ENCODE measurements at regions not wholly inside any gene's neighbourhood (a gene's known extent, or its start where the extent isn't known, plus 50 kb on each side); places are given as distances from the start of the nearest gene placed in this dataset.

GRCh38 chr5:30539004-30539634 lies 654.4 kb upstream of the CDH6 start:
- Mint-ChIP-seq H3K27ac (no peak overlapping the region), H3K4me1 (no peaks in the 10 kb centered on the region), H3K36me3 (peaks cover 37% of the 10 kb centered on the region), H3K27me3 (ENCODE audit: low read depth in 2 of 2) (no peaks in the 10 kb centered on the region), H3K4me3 (no peak overlapping the region), H3K9me3 (peaks cover 28 to 35% of the 10 kb centered on the region in 2 donors)
- H3K4me1 ChIP-seq (ENCODE audit: control insufficient read depth, insufficient read depth, low read length) = no peaks in the 10 kb centered on the region
- DNase-seq (no peak), ATAC-seq (no peak)
- H3K27me3 ChIP-seq (ENCODE audit: control insufficient read depth, insufficient read depth, low read length) = no peaks in the 10 kb centered on the region
- WGBS (ENCODE audit: insufficient coverage) = 80% methylated on average over 4 of the region's 4 CpGs
- peaks cover 18% of the 10 kb centered on the region for H3K9me3 ChIP-seq (ENCODE audit: control insufficient read depth, insufficient read depth, low read length)
- intact Hi-C loops (cut with micrococcal nuclease) = no loop called here
- no peaks in the 10 kb centered on the region for H3K36me3 ChIP-seq (ENCODE audit: control insufficient read depth, insufficient read depth, low read length)
- H3K4me3 ChIP-seq (ENCODE audit: low read length) = no peak overlapping the region
- H3K27ac ChIP-seq (ENCODE audit: low read length) = no peak overlapping the region
- TF ChIP-seq CTCF (IDR thresholded peaks at IDR 0.05) = no peak

GRCh38 chr5:30525353-30525752 lies 668.1 kb upstream of the CDH6 start:
- 82% methylated on average over 2 of the region's 2 CpGs for WGBS (ENCODE audit: insufficient coverage)
- Histone ChIP-seq H3K27me3 (ENCODE audit: control insufficient read depth, insufficient read depth, low read length) (no peaks in the 10 kb centered on the region), H3K9me3 (ENCODE audit: control insufficient read depth, insufficient read depth, low read length) (no peaks in the 10 kb centered on the region), H3K36me3 (ENCODE audit: control insufficient read depth, insufficient read depth, low read length) (no peaks in the 10 kb centered on the region), H3K27ac (ENCODE audit: low read length) (no peak overlapping the region), H3K4me3 (ENCODE audit: low read length) (no peak overlapping the region), H3K4me1 (ENCODE audit: control insufficient read depth, insufficient read depth, low read length) (no peaks in the 10 kb centered on the region)
- Mint-ChIP-seq H3K9me3 (peaks cover 10 to 15% of the 10 kb centered on the region in 2 donors), H3K4me1 (no peaks in the 10 kb centered on the region), H3K27ac (no peak overlapping the region), H3K27me3 (ENCODE audit: low read depth in 2 of 2) (no peaks in the 10 kb centered on the region), H3K36me3 (no peaks in the 10 kb centered on the region), H3K4me3 (no peak overlapping the region)
- intact Hi-C loops (cut with micrococcal nuclease) = no loop called here
- ATAC-seq (no peak), DNase-seq (no peak)
- TF ChIP-seq CTCF (IDR thresholded peaks at IDR 0.05) = no peak

GRCh38 chr5:30524428-30524827 lies 669.1 kb upstream of the CDH6 start:
- DNase-seq = no peak
- no peak for ATAC-seq
- no peak for TF ChIP-seq CTCF (IDR thresholded peaks at IDR 0.05)
- Histone ChIP-seq H3K4me3 (ENCODE audit: low read length) (no peak overlapping the region), H3K27ac (ENCODE audit: low read length) (no peak overlapping the region), H3K27me3 (ENCODE audit: control insufficient read depth, insufficient read depth, low read length) (no peaks in the 10 kb centered on the region), H3K36me3 (ENCODE audit: control insufficient read depth, insufficient read depth, low read length) (no peaks in the 10 kb centered on the region), H3K9me3 (ENCODE audit: control insufficient read depth, insufficient read depth, low read length) (no peaks in the 10 kb centered on the region), H3K4me1 (ENCODE audit: control insufficient read depth, insufficient read depth, low read length) (no peaks in the 10 kb centered on the region)
- no peaks in the 10 kb centered on the region for H3K4me1 Mint-ChIP-seq
- H3K36me3 Mint-ChIP-seq = no peaks in the 10 kb centered on the region
- peaks cover 9 to 15% of the 10 kb centered on the region in 2 donors for H3K9me3 Mint-ChIP-seq
- no peak overlapping the region for H3K27ac Mint-ChIP-seq
- H3K27me3 Mint-ChIP-seq (ENCODE audit: low read depth in 2 of 2) = no peaks in the 10 kb centered on the region
- WGBS (ENCODE audit: insufficient coverage) = 89% methylated on average over 6 of the region's 6 CpGs
- H3K4me3 Mint-ChIP-seq = no peak overlapping the region
- intact Hi-C loops (cut with micrococcal nuclease) = no loop called here

GRCh38 chr5:30523061-30523460 lies 670.4 kb upstream of the CDH6 start:
- DNase-seq = no peak
- H3K27ac Mint-ChIP-seq = no peak overlapping the region
- no peaks in the 10 kb centered on the region for H3K27me3 ChIP-seq (ENCODE audit: control insufficient read depth, insufficient read depth, low read length)
- no peaks in the 10 kb centered on the region for H3K4me1 Mint-ChIP-seq
- ATAC-seq = no peak
- no peak for TF ChIP-seq CTCF (IDR thresholded peaks at IDR 0.05)
- H3K9me3 ChIP-seq (ENCODE audit: control insufficient read depth, insufficient read depth, low read length) = no peaks in the 10 kb centered on the region
- H3K27me3 Mint-ChIP-seq (ENCODE audit: low read depth in 2 of 2) = no peaks in the 10 kb centered on the region
- 75% methylated on average over 1 of the region's 1 CpG for WGBS (ENCODE audit: insufficient coverage)
- no peaks in the 10 kb centered on the region for H3K36me3 ChIP-seq (ENCODE audit: control insufficient read depth, insufficient read depth, low read length)
- H3K4me3 Mint-ChIP-seq = no peak overlapping the region
- intact Hi-C loops (cut with micrococcal nuclease) = no loop called here
- no peak overlapping the region for H3K4me3 ChIP-seq (ENCODE audit: low read length)
- no peak overlapping the region for H3K27ac ChIP-seq (ENCODE audit: low read length)
- no peaks in the 10 kb centered on the region for H3K4me1 ChIP-seq (ENCODE audit: control insufficient read depth, insufficient read depth, low read length)
- no peaks in the 10 kb centered on the region for H3K36me3 Mint-ChIP-seq
- H3K9me3 Mint-ChIP-seq = peaks cover 9 to 13% of the 10 kb centered on the region in 2 donors
